NOMO-1 treated with dmso at 0.1 percent for 144 hours (cell line): ENCODE measurements at regions not wholly inside any gene's neighbourhood (a gene's known extent, or its start where the extent isn't known, plus 50 kb on each side); places are given as distances from the start of the nearest gene placed in this dataset.
"Not testable (repeated sequence)": the region's sequence is repeated elsewhere in the genome, so short reads cannot be mapped to it uniquely, and the experiment has no call there.

Experiments used
- DNase-seq: peaks from one replicate; lab custom pipeline; 2025; ENCODE audit not compliant: unreplicated experiment; lab: John Stamatoyannopoulos, UW

DNA sequence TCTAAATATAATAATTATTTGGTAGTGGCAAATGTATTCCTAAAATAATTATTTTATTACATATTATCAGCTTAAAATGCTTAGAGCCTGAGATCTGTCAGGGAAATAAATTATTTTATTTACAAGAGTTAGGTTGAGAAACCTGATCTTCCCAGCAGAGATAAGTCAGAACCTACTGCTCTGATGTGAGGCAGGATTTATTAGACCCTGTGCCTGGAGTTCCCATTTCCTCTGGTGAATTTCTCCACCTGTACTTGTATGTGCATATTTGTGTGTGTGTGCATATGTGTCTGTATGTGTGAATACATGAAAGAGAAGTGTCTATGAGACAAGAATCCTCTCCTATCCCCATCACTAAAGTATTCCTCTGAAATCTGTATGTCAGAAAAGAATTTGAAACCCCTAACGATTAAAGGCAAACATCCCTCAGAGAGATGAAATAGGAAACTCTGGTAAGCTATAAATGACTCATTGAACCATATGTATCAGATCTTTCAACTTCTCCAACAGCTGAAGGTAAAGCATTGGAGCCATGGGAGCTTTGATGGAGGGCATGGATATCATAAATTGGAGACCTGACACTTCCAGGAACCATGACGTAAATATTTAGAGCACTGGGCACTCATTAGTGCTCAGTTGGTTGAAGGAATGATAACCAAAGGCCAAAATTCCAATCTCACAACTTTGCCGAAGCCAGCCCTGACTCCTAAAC, 190.9 kb downstream of the XPNPEP1 start:
- no peak for DNase-seq

DNA sequence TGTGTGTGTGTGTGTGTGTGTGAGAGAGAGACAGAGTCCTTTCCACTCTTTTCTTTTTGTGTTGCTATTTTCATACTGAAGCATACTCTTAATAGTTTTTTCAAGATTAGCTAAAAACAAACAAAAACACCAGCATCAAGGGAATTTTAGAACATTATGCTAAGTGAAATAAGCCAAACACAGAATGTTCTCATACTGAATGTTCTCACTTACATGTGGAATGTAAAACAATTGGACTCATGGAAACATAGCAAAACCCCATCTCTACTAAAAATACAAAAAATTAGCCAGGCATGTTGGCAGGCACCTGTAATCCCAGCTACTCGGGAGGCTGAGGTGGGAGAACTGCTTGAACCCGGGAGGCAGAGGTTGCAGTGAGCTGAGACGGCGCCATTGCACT, 193.4 kb downstream of the XPNPEP1 start:
- not testable (repeated sequence) for DNase-seq

DNA sequence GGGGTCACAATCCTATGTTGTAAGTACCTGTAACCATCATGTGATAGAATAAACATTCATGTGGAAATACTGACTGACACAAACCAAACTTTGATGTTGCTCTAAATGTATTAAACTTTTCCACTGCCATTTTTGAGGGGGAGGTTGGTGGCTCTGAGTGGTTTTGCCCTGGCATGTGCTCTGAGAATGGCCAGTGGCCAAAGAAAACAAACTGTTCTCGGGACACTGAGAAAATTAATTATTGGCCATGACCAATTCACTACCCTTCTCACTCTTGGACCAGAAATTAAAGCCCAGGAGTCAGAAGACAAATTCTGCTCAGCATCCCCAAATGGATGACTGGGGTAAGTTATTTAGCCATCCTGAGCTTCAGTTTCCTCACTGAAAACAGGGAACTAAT, 195.9 kb downstream of the XPNPEP1 start:
- DNase-seq = no peak

DNA sequence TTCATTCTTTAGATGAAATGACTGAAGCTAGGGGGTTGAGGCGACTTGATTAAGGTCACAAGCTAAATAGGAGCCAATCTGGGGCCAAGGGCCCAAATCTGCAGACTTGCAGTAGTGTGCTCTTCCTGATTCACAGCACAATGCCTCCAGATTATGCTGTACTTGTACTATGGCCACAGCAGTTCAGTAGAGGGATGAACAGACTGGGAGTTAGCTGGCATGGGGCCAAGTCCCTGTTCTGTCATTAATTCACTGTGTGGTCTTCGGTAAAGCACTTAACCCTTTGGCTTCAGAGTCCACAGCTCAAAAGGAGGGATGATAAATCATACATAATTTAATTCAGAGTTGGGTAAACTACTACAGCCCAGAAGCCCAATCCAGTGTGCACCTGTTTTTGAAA, 196.8 kb downstream of the XPNPEP1 start:
- DNase-seq = no peak

DNA sequence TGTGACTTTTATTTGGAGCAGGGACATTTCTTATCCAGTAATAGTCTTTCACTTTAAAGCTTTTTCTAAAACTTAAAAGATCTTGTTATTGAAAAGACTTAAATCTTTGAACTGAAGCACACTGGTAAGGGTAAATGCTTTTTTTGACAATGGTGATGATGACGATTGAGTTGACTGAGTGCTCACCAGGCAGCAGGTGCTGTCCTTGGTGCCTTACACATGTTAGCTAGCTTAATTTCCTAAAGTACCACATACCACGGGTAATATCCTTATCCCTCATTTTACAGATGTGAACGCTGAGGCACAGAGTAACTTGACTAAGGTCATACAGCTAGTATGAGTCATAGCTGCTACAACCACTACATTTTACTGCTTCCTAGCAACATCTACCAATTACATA, 200.0 kb downstream of the XPNPEP1 start:
- no peak for DNase-seq

DNA sequence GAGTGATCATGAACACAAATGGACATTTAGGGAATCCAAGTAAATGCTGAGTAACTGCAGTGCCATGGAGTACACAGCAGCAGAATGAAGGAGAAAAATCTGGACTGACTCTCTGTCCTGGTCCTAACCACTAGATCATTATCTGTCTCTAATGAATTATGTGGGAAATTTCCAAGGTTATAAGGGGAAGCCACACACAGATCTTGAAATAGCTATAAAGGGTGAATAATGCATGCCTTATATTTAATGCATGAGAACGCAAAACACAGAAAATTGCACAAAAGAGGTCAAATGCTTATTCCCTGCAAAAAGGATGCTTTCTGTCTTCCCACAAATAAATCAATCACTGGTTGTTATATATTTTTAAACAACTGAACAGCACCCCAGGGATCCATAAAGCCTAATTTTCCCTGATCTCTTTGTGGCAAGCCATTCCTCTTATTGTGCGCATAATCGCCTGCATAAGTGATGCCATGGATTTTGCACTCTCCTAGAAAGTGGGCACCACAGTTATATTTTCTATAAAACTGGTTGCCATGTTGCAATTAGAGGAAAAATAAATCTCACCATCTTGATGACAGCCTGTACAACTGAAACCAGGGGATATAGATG, 201.8 kb downstream of the XPNPEP1 start:
- no peak for DNase-seq

DNA sequence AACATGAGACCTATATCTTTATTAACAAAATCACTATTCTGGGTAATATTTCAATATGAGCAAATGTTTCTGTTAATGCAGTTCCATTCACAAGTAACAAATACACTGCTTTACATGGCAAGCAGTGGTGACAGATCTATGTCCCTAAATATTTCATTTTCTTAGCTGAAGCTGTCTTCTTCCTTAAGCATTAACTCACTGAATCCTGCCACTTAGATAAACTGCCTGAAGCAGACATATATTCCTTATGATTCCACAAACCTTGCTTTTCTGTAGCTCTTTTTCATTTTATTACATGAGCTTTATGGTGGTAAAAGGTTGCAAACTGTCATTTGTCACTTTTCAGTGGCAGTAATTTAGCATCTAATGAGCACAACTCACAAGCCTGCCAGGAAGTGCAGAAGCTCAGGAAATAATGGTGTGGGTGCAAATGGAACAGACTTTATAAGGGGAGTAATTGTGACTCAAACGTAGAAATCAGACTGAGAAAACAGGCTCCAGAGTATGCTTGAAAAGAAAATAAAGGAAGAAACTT, 217.2 kb downstream of the XPNPEP1 start:
- no peak for DNase-seq

DNA sequence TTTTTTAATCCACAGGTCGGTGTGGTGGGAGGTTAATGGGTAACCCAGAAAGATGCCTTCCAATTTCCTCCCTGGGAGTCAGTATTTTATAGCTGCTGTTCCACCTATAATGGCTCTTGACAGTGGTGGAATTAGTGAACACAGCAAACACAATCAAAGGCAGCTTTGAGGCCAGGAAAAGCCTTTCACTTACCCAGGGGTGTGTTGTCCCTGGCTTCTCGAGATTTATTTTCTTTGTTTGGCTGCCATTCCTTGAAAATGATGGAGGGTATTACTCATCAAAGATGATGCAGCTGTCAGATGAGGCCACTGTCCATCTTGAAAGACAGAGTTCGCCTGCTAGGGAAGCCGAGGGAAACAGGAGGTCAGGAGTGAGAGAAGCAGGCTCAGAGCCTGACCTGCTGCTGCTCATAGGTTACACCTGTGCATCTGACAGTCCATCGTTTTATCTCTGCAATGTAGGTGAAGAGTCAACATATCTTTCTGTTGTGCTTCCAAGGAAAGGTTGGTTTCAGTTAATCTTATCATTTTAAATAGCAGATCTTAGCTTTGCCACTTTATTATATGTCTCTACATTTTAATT, 221.6 kb downstream of the XPNPEP1 start:
- no peak for DNase-seq

DNA sequence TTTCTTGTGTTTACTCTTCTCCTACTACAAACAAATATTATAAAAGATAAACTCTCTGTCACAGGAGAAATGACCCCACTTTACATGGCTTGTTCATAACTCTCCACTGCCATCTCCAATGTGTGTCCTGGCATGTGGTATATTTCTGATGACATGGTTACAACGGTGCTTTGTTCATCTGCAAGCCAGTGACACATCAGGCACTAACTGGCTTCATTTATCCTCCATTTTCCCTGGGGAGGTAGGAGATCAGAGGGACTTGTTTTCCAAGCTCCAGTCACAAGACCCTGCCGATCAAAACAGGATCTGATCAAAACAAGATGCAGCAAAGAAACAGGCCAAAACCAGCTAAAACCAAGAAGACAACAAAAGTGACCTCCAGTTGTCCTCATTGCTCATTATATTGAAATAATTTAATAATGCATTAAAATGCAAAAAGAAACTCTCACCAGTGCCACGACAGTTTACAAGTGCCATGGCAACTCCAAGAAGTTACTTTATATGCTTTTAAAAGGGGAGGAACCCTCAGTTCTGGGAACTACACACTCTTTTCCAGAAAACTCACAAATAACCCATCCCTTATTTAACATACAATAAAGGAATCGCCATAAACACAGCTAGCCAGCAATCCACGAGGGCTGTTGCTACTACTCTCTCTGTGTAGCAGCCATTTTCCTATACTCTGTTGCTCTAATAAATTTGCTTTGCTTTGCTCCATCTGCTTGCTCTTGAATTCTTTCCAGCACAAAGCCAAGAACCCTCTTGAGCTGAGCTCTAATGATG, 224.2 kb downstream of the XPNPEP1 start:
- DNase-seq = no peak

DNA sequence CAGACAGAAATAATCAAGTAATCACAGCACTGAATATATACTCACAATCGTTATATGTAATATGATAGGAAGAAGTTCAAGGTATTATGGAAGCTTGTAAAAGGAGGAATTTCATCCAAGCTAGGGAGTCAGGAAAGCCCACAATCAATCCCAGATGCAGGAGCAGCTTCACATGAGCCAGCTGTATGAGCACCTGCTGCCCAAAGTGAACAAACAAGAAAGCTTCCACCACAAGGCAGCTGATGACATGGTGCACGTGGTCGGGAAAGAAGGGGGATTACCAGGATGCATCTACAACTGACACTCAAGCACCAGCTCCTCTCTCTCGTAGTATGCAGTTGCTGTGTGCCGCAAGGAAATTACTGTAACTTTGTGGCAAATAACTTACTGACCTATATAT, 225.2 kb downstream of the XPNPEP1 start:
- no peak for DNase-seq

DNA sequence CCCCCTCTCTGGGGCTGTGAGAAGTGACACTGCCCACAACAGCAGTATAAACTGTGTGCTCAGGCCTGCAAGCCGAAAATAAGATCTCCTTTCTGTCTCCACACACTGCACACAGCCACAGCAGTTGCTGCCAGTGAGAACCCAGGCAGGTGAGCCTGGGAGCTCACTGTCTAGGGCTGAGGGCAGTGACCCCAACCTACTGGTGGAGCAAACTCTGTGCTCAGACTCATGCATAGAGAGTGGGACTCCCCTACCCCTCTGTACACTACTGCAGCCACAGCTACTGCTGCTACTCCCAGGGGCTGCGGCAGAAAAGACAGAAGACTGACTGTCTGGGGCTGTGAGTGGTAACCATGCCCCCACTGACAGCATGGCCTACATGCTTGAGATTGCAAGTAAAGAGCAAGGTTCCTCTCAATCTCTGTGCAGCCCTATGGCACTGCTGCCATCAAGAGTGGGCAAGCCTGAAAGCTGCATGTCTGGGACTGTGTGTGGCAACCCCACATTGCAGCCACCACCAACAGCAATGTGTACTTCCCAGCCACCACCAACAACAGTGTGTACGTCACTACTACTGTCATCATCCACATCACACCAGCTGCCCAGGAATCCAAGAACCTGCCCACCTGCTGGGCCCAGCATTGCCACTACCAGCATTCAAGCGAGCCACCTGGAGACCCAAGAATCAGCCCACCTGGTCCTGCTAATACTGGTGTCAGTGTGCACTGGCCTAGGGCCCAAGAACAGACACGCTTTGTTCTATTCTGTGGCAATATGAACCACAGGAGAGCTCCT, 226.1 kb downstream of the XPNPEP1 start:
- no peak for DNase-seq

DNA sequence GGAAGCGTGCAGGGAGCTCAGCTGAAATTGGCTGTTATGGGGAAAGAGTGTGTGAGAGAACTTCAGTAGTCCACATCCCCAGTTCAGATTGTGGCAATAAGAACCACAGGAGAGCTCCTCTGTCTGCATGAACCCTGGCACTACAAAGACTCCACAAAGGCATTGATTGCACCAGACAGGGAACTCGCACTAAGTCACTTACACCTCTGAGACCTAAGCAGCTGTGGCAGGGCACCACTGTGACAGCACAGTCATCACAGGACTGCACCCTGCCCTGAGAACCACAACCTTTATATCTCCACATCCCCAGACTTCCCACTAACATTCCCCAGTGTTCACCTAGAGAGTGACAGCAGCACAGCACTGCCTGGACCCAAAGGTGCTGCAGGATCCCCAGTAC, 226.8 kb downstream of the XPNPEP1 start:
- no peak for DNase-seq

DNA sequence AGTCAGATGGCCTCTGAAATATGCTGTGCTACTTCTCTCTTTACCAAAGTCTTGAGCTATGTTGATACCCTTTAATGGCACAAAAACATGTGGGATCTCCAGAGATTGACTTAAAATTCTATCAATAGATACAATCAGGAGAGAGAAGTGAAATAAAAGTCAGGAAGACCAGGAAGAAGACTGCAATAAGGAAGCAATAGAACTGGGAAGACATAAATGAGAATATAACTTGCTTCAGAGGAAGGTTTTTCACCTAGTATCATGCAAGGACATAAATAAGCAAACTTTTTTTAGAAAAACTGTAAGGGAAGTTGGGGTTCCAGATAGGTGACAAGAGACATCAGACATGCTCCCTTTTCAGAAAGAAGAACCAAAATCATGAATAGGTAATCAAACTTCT, 227.3 kb downstream of the XPNPEP1 start:
- DNase-seq = no peak

DNA sequence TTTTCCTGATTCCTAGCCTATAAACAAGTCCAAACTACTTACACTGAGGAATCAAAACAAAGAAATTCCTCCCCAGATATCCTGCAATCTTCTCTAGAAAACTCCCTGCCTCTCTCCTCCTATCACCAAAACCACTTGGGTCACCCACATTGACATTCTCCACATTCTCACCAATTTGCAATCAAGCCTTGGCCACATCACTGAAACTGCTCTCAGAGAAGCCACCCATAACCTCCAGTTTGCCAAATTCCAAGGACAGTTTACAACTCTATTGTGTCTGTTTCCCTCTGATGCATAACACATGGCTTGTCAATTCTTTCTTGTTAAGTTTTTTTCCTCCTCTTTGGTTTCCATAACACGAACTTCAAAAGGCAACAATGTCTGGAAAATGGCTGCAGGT, 233.5 kb downstream of the XPNPEP1 start:
- no peak for DNase-seq

DNA sequence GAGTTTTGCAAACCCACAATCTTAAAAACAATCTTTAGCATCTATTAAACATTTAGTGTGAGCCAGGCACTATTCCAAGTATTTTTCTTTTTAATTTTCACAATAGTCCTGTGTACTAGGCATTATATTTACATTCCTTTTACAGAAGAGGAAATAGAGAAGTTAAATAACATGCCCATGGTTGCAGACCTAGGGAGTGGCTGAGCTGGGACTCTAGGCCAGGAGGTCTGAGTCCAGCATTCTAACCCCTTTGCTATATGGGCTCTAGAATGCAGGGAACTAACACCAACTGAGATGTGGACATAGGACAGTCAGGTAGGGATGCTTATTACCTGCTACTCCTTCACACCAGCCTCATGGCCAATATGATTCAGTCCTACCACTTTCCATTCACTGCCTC, 243.8 kb downstream of the XPNPEP1 start:
- DNase-seq = no peak

DNA sequence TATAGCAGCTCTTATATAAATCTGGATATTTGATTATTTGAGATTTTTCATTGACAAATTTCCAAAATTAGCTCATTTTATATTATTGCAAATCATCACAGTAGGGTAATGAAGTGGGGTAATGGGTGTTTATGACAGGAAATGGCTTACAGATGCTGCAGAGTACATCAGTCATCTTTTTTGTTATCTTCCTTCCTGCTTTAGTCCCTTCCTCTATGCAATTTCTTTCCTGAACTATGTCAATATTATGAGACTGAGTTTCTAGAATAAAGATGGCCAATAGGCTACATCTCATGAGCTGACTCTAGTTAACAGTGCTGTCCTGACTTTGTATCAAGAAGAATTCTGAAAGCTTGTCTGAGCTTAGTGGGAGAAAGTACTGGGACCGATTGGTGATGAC, 244.5 kb downstream of the XPNPEP1 start:
- DNase-seq = no peak

DNA sequence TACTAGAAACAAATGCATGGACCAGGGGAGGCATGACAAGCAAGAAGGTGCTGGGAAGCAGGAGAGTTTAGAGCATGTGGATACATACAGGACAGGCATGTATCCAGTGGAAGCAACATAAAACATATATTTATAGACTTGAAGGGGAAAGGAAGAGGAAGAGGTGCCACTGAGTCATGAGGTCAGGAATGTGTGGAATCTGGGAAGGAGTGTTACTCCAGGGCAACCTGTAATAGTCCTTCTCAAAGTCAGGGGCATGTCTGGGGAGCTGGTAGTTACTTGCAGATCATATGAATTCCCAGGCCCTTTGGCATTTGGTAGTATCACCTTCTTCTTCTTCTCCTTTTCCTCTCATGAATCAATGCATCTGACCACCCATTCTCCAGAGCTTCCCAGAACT, 246.6 kb downstream of the XPNPEP1 start:
- no peak for DNase-seq

DNA sequence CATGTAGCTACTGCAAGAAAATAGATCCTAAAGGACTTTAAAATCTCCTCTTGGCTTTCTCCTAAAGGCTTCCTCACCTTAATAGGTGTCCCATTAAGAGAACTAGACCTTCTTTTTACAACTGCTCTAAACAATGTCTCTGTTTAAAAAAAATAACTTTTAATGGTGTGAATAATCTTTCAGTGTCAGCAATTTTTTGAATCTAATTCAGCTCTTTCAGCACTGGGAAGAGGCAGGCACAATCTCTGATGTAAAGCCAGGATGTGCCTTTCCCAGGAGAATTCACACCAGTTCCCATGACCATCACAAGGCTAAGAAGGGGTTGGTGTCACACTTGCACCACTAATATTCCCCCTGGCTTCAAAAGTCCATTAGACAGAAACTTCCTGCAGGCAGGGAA, 254.6 kb downstream of the XPNPEP1 start:
- DNase-seq = no peak

DNA sequence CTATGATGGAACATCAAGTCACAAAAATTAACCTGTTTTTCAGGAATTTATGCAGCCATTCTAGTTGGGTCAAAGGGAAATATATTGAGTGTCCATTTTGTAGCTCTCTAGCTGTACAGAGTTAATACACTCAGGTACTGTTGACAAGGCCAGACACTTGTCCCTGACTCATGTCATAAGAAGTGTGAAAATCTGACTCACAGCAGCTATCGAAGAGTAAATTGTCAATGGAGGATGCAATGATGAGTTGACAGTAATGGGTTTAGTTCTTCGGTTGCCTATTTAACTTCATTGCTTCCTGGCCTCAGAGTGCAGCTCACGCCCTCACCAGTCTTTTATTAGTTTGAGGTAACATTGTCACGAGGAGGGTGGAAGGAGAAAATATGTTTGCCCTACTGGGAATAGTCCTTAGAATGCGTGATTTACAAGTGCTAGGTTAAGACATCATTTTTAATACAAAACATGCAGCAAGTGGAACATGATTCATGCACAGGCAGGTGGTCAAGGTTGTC, 255.1 kb downstream of the XPNPEP1 start:
- DNase-seq = no peak

DNA sequence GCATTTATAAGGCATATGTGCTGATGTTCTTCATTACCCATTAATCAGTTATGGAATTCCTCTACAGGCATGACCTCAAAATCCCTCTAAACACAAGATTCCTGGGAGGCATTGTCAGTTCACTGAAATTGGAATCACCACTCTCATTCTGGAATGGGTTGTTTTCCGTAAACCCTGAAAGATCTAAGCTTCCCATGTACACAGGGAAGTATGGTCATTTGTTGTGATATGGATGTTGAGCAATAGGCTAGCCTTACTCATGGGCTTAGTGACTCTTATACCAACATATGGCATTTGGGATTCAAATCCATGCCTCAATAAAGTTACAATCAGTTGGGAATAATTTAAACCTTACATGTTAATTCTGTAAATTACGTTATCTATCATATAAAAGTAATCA, 258.0 kb downstream of the XPNPEP1 start:
- no peak for DNase-seq

DNA sequence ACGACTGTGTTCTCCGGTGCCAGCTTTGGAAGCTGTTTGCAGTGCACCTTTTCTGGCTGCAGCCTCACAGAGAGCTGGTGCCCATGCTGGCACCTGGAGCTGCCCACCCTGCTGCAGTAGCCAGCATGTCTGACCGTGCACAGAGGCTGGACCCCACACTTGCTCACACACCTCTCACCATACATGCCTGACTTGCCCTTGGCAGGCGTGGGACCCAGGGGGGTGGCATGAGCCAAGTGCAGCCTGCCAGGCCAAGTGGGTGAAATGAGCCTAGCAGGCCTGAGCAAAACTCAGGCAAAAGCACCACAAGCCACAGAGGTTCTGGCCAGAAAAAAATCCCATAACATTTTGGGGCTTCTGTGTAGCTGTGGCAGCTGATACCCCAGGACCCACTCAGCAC, 258.8 kb downstream of the XPNPEP1 start:
- no peak for DNase-seq
